Right atrium auricular region (tissue), 2 donors: ENCODE measurements at regions not wholly inside any gene's neighbourhood (a gene's known extent, or its start where the extent isn't known, plus 50 kb on each side); places are given as distances from the start of the nearest gene placed in this dataset.

Experiments
- DNase-seq: peaks from one replicate; pipeline ENCODE4 v3.0.0-alpha.2; 2019; ENCODE audit warnings: low spot score
- H3K27ac ChIP-seq, 2 donors: fragments of 200-600 bp; sonication (generic); 1 replicate in 1 of 2; 2 replicates in 1 of 2; pipeline ENCODE4 v1.5.1; 2016 to 2019
- H3K27me3 ChIP-seq, 2 donors: fragments of 200-600 bp; sonication (generic); one replicate each; pipeline versions ENCODE4 v1.5.1 to v1.6.0; 2017 to 2019
- H3K36me3 ChIP-seq: fragments of 200-600 bp; sonication (generic); one replicate; pipeline ENCODE4 v1.5.1; 2016
- H3K4me1 ChIP-seq, 2 donors: fragments of 200-600 bp; sonication (generic); one replicate each; pipeline versions ENCODE4 v1.5.1 to v1.6.0; 2017 to 2019
- H3K4me3 ChIP-seq, 2 donors: fragments of 200-600 bp; sonication (generic); 1 replicate in 1 of 2; 2 replicates in 1 of 2; pipeline ENCODE4 v1.5.1; 2017 to 2019; ENCODE audit warnings: mild to moderate bottlenecking in 1 of 2, moderate library complexity in 1 of 2
- H3K9me3 ChIP-seq, 2 donors: fragments of 200-600 bp; sonication (generic); one replicate each; pipeline ENCODE4 v1.5.1; 2019
- TF ChIP-seq, protein P1 (sequence below), 2 donors: fragments of 200-600 bp; sonication (generic); IDR thresholded peaks; one replicate each; pipeline ENCODE4 v1.5.1; 2019; ENCODE audit warnings: antibody characterized with exemption in 2 of 2

DNA sequence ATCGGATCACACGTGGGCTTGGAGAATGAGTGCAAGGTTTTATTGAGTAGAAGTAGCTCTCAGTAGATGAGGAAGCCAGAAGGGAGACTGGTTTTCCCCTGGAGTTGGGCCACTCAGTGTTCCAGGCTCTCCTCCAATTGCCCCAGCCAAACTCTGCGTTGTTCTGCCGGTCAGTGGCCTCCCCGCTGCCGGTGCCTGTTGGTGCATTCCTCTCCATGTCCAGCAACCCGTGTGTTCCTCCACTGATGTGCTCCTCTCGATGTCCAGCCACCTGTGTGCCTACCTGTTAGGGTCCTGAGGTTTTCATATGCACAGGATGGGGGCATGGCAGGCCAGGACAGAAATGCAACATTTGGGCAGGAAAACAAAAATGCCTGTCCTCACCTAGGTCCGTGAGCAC is 888.0 kb upstream of the PTPRD start:
- Histone ChIP-seq H3K27ac (no peak overlapping the region), H3K4me1 (no peaks in the 10 kb centered on the region), H3K4me3 (no peak overlapping the region), H3K36me3 (no peaks in the 10 kb centered on the region), H3K27me3 (peaks cover 0 to 2% of the 10 kb centered on the region in 2 donors), H3K9me3 (no peaks in the 10 kb centered on the region)
- TF ChIP-seq, protein P1, sequence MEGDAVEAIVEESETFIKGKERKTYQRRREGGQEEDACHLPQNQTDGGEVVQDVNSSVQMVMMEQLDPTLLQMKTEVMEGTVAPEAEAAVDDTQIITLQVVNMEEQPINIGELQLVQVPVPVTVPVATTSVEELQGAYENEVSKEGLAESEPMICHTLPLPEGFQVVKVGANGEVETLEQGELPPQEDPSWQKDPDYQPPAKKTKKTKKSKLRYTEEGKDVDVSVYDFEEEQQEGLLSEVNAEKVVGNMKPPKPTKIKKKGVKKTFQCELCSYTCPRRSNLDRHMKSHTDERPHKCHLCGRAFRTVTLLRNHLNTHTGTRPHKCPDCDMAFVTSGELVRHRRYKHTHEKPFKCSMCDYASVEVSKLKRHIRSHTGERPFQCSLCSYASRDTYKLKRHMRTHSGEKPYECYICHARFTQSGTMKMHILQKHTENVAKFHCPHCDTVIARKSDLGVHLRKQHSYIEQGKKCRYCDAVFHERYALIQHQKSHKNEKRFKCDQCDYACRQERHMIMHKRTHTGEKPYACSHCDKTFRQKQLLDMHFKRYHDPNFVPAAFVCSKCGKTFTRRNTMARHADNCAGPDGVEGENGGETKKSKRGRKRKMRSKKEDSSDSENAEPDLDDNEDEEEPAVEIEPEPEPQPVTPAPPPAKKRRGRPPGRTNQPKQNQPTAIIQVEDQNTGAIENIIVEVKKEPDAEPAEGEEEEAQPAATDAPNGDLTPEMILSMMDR (IDR thresholded peaks at IDR 0.05) = no peak
- DNase-seq = no peak

DNA sequence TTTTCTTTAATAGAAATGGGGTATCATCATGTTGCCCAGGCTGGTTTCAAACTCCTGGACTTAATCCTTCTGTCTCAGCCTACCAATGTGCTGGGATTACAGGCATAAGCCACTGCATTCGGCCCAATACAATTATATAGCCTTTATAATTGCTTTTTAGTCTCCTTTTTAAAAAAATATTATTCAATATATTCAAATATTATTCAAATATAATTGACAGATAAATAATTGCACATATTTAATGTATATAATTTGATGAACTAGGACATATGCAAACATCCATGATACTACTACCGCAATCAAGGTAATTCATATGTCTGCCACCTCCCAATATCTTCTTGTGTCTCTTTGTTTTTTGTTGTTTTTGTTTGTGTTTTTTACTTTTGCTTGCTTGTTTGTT is 894.2 kb upstream of the PTPRD start:
- Histone ChIP-seq H3K27me3 (no peaks in the 10 kb centered on the region), H3K4me3 (no peak overlapping the region), H3K27ac (no peak overlapping the region), H3K36me3 (no peaks in the 10 kb centered on the region), H3K9me3 (no peaks in the 10 kb centered on the region), H3K4me1 (no peaks in the 10 kb centered on the region)
- no peak for DNase-seq
- TF ChIP-seq, protein P1 (IDR thresholded peaks at IDR 0.05) = no peak

DNA sequence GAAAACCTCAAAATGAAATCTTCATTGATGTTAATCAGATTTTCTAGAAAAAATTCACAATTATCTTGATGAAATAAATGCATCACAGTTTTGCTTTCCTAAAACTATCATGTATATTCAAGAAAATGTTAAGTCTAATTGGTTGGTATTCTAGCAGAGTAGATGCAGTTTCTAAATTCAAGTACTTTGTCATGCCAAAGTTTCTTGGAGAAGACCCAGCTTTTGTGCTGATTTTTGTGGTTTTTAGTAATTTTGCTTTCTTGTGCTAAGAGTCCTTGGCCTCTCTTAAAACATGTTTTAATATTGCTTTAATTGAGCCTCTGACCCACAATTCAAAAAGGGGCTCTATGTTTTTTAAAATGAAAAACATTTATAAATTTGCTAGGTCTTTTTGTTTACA is 924.8 kb upstream of the PTPRD start:
- no peaks in the 10 kb centered on the region for H3K36me3 ChIP-seq
- DNase-seq = no peak
- TF ChIP-seq, protein P1 (IDR thresholded peaks at IDR 0.05) = no peak
- H3K27ac ChIP-seq = no peak overlapping the region
- H3K4me1 ChIP-seq = no peaks in the 10 kb centered on the region
- H3K27me3 ChIP-seq = no peaks in the 10 kb centered on the region
- no peaks in the 10 kb centered on the region for H3K9me3 ChIP-seq
- no peak overlapping the region for H3K4me3 ChIP-seq

DNA sequence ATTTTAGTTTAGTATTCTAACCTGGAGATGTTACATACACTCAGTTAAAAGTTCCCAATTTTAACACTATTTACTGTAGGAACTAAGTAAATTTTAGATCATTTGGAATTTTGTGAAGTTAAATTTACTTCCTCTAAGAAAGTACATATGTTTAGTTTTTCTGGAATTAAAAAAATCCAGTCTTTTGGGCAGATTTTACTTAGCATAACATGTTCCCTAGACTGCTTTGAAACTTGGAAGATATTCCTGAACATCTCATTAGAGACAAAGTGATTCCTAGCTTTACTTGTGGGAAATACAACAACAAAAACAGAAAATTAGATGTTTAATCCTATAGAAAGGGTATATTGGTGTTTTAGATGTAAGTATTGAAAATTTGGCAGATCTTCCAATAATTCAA is 930.0 kb upstream of the PTPRD start:
- TF ChIP-seq, protein P1 (IDR thresholded peaks at IDR 0.05) = no peak
- H3K9me3 ChIP-seq = no peaks in the 10 kb centered on the region
- H3K4me1 ChIP-seq = no peaks in the 10 kb centered on the region
- no peak overlapping the region for H3K4me3 ChIP-seq
- no peaks in the 10 kb centered on the region for H3K36me3 ChIP-seq
- DNase-seq = no peak
- H3K27ac ChIP-seq = no peak overlapping the region
- no peaks in the 10 kb centered on the region for H3K27me3 ChIP-seq

DNA sequence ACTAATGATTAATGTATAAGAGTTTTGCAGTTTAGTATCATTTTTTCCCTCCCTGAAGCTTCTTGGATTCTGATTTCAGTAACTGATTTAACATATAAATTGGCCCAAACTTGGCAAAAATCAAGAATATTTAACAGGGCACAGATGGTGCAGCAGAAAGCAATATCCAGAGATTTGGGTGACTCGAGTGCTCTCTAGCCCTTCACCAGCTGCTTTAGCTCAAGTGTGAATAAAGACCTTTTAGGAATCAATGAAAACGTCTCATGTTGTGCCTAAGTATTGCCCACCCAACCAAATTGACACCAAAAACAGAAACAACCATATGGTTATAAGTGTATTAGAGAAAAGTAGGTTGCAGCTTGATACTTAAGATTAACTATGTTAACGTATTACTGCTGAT is 933.4 kb upstream of the PTPRD start:
- DNase-seq = no peak
- TF ChIP-seq, protein P1 (IDR thresholded peaks at IDR 0.05) = no peak
- H3K9me3 ChIP-seq = no peaks in the 10 kb centered on the region
- no peaks in the 10 kb centered on the region for H3K27me3 ChIP-seq
- H3K36me3 ChIP-seq = no peaks in the 10 kb centered on the region
- H3K27ac ChIP-seq = no peak overlapping the region
- no peaks in the 10 kb centered on the region for H3K4me1 ChIP-seq
- no peak overlapping the region for H3K4me3 ChIP-seq

DNA sequence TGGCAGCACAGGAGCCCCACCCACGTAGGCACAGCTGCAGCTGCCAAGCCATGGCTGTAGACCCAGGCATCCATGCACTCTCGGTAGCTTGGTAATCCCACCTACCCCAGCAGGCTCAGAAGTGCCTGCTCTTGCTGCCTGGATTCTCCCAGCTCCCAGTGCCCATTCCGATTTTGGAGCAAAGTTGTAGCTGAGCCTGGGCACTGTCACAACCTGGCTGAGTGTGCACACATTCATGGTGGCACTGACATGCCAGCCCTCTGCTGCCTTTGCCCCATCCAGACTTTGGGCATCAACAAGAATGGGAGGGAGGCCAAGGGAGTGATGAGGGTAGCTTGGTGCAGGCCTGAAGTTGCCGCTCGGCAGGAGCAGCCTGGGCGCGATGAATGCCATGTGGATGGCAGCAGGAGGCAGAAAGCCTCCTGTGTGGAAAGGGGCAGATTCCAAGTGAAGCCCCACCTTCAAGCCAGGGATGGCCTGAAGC is 936.6 kb upstream of the PTPRD start:
- no peak overlapping the region for H3K27ac ChIP-seq
- H3K9me3 ChIP-seq = no peaks in the 10 kb centered on the region
- TF ChIP-seq, protein P1 (IDR thresholded peaks at IDR 0.05) = no peak
- no peak overlapping the region for H3K4me3 ChIP-seq
- no peaks in the 10 kb centered on the region for H3K4me1 ChIP-seq
- no peaks in the 10 kb centered on the region for H3K27me3 ChIP-seq
- no peaks in the 10 kb centered on the region for H3K36me3 ChIP-seq
- no peak for DNase-seq
